NCI-H187 treated with DMSO at 0.1 percent for 48 hours (cell line): ENCODE measurements at regions not wholly inside any gene's neighbourhood (a gene's known extent, or its start where the extent isn't known, plus 50 kb on each side); places are given as distances from the start of the nearest gene placed in this dataset.
"Not testable (repeated sequence)": the region's sequence is repeated elsewhere in the genome, so short reads cannot be mapped to it uniquely, and the experiment has no call there.

Experiments
- DNase-seq: peaks from one replicate; lab custom pipeline; 2025; lab: John Stamatoyannopoulos, UW

DNA sequence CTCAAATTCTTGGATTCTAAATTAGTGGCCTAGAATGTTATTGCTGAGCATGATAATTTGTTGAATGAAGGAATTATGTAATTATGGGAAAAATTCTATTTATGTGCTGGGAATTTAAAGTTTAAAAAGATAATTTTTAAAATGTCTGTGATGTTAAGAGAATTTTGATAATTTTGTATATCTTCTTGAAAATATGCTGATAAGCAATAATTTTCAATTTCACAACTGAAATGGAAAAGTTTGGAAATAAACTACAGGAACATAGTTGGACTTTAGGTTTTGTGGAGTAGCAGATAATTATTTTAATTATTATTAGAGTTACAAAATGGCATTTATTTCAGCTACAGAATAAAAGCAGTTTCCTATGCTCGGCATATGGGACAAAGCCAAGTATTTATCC lies 268.5 kb upstream of the TPK1 start:
- DNase-seq = no peak

DNA sequence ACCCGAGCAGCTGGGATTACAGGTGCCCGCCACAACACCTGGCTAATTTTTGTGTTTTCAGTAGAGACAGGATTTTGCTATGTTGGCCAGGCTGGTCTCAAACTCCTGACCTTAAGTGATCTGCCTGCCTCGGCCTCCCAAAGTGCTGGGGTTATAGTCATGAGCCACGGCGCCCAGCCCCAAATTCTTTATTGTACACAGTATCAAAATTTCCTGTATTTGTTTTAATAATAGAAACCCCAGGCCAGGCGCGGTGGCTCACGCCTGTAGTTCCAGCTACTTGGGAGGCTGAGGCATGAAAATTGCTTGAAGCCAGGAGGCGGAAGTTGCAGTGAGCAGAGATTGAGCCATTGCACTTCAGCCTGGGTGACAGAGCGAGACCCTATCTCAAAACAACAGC lies 266.3 kb upstream of the TPK1 start:
- DNase-seq = not testable (repeated sequence)

DNA sequence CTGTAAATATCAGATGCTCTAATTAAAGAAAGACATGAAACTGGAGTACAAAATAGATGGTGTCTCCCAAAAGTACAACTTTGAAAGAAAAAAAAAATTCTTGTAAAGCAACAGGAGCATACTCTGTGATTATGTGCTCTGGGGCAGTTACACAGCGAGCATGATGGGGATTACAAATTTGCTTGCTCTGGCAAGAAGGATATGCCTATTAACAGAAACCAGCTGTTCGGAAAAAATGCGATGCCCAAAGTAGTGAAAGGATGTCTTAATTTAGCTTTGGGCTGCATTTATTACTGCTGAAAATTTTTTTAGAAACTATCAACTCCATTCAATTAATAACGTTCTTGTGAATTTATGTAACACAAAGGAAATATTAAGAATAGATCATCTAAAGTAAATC lies 256.9 kb upstream of the TPK1 start:
- DNase-seq = no peak

DNA sequence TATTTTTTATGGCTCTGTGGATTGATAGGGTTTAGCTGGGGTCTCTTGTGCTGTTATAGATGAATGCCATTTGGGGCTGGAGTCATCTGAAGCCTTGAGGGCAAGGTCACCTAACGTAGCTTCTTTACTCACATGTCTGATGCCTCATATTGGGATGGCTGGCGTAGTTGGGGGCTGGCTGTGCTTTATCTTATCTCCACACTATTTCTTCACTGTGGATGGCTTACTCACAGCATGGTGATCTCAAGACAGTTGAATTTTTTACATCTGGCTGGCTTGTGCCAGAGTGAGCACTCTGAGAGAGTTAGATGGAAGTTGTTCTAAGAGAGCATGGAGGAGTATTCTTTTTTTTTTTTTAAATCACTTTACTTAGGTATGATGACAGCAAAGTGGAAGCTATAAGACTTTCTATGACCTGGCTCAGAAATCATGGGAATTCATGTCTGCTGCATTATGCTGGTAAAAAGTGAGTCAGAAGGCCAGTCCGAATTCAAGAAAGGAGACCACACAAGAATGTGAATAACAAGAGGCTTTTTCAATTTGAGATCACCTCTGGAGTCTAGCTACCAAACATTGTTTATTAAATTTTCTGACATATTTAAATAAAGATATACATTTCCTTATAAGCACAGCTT lies 252.4 kb upstream of the TPK1 start:
- DNase-seq = no peak

DNA sequence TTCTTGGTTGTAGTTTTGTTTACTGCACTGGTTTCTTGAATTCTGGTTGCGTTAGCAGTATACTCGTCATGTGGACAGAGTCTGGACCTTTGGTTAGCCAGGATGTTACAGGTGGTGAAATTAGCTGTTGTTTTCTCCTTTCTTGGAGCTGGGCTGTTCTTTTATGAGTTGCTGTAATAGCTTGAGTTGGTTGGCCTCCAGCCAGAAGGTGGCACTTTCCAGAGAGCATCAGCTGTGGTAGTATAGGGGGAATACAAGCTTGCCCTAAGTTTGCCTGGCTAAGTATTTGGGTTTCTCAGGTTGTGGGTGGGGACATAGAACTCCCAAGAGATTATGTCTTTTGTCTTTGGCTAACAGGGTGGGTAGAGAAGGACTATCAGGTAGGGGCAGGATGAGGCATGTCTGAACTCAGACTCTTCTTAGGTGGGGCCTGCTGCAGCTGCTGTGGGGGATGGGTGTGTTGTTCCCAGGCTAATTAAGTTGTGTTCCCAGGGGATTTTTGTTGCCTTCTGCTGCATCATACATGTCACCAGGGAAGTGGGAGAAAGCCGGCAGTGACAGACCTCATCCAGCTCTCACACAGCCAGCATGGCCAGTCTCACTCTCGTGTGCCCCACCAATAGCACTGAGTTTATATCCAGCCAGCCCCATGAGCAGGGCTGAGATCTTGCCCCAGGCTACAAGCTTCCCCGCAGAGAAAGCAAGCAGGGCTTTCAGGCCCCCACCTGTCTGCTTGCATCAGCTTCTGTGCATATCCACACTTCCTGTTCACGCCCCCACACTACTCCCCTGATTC lies 246.7 kb upstream of the TPK1 start:
- peak; percentile 57 for DNase-seq

DNA sequence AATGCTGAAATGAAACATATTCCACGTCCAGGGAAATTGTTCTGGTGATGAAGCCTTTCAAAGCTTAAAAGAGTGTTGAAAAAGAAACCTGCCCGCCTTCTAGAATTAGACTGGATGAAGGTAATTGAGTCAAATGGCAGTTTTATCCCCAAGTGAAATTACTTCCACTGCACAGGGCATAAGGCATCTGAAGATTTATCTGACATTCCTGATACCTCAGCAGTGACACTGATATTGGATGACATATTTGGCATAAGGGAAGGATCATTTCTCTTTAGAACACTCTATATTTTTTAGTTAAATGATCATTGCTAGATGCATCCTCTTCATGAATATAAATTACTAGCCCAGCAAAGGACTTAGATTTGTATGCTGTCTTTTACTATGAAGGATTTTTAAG lies 229.6 kb upstream of the TPK1 start:
- DNase-seq = no peak

DNA sequence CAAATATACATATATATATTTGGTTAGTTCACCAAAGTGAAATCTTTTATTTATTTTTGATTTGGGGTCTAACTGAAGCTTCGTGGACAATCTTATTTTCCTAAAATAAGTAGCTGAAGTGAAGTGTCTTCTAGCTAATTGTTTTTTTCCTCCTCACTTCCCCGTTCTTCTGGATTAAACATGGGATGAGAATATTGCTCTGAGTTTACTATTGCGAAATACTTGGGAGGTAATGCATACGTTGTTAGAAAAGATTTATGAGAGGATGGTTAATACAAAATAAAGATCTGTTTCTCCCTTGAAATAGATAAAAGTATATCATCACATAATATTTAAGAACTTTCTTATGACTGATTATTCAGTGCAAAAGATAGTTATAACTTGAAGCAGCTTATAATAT lies 228.3 kb upstream of the TPK1 start:
- DNase-seq = no peak

DNA sequence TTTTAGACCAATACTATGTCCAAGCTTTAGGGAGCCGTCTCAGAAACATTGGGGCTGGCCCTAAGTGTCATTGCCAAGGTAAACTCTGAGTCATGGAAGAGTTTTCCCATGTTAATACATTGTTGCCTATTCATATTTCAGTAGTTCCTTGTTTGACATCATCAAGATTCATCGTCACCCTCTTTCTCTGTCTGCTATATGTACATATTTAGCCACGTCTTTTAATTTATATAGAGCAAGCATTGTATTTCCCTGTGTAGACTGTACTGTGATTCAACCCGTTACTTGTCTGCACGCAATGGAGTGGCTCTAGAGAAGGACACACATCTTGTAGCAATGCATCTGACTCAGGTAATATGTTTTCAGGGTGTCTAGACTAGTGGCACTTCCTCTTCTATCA lies 217.9 kb upstream of the TPK1 start:
- DNase-seq = no peak

DNA sequence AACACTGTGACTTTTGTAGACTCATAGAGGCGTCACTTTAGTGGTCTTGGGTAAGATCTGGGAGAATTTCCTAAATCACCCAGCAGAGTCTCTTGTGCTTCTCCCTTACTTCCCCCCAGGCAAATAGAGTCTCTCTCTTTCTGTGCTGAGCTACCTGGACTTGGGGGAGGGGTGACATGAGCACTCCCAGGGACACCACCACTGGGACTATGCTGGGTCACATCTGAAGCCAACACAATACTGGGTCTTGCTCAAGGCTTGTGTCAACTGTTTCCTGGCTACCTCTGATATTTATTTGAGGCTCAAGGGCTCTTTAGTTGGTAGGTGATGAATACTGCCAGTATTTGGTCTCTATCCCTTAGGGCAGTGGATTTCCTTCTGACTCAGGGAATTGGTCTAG lies 214.6 kb upstream of the TPK1 start:
- no peak for DNase-seq

DNA sequence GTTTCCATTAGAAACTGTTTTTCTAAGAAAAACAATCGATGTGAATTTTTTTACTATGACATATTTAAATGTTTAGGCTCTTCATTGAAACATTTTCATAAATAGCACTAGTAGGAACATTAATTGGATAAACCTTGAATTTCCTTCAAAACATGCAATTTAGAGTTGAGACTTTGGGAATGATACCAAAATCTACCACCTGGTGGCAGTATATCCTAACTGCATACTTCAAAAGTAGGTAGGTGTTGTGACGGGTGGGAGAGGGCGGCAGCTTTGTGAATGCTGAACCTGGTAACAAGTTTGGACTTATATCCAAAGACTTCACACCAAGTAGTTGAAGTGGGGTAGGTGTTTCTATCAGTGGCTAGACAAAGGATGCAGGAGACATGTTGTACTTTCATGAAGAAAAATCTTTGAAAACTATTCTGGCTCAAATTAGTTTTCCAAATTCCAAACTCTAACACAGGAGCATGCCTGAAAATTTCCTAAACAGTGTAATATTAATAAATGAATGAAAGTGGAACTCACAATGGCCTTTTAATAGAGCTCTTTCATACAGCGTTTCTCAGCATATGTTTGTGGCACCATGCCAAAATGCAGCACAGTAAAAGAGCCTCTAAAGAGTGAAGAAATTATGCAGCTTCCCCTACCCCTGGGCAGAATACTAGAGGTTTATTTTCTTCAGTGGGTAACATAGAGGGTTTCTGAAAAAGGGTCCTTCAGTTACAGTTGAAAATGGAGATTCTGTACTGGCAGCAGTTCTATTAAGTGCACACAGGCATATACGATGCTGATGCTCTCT lies 201.0 kb upstream of the TPK1 start:
- DNase-seq = no peak

DNA sequence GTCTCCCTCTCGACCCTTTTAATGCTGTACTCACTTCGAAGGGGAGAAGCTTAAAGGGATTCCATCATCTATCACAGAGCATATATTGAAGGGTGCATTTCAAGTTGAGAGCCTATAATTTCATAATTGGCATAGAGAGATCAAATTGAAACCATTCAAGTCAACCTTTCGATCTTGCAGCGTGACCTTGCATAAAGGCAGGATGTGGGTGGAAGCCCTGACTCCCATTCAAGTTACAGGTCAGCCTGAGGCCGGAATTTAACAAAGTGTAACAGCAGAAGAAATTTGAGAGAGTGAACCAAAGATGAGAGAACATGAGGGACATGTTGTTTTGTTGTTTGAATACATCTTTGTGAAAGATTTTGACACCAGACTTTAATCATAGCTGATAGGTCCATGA lies 195.3 kb upstream of the TPK1 start:
- DNase-seq = no peak

DNA sequence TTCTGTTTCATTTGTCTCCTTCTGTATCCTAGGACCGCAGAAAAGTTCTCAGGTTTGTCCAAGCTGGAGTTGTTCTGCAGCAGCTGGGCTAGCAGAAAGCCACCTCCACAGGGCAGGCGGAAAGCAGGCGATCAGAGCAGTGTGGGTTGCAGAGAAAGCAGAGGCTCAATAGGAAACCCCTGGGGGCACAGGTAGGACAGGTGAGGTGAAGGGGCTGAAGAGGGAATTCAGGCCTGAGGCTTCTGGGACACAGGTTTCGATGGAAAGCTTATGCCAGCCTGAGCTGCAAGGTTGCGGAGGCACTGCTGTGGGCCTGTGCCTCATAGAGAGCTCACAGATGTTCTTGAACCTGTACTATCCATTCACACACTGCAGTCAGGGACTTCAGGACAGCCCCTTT lies 194.9 kb upstream of the TPK1 start:
- DNase-seq = no peak

DNA sequence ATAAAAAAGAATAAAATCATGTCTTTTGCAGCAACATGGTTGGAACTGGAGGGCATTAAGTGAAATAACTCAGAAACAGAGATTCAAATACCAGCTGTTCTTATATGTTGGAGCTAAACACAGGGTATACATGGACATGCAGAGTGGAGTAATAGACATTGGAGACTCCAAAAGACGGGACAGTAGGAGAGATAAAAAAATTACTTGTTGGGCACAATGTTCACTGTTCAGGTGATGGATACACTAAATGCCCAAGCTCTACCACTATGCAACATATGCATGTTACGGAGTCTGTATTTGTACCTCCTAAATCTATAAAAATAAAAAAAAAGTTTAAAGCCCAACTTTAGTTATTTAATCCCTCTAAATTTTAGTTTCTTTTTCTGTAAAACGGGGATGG lies 184.6 kb upstream of the TPK1 start:
- no peak for DNase-seq

DNA sequence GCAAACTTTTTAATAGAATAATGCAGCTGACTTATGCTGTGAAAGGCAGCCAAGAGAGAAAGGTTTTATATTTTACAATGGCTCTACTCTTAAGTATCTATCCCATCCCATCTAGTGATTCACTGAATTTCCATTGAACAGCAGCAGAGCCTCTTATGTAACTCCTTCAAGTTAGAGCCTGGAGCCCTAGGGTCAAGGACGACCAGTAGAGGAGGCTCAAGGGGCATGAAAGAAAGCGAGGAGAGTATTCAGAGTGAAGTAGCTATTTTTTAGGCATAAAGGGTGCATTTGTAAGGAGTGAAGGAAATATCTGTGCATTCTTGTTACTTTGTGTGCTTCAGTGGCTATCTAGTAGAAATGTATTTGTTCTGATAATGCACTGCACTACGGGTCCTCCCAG lies 180.2 kb upstream of the TPK1 start:
- no peak for DNase-seq

DNA sequence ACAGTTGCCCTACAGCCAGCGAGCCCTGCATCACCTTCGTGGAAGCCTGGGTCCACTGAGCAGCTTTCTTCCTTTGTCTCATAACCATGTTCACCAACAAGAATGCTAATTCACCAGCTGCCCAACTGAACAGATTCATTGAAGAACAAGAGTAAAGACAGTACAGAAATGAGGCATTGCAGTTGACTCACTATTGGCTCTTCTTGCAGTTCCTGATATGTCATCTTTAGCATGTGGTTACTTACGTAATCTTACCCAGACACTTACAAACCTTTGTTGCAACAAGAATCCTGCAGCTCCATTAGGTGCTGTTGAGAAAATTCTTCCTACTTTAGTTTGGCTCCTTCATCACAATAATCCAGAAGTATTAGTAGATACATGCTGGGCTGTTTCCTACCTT lies 174.0 kb upstream of the TPK1 start:
- no peak for DNase-seq

DNA sequence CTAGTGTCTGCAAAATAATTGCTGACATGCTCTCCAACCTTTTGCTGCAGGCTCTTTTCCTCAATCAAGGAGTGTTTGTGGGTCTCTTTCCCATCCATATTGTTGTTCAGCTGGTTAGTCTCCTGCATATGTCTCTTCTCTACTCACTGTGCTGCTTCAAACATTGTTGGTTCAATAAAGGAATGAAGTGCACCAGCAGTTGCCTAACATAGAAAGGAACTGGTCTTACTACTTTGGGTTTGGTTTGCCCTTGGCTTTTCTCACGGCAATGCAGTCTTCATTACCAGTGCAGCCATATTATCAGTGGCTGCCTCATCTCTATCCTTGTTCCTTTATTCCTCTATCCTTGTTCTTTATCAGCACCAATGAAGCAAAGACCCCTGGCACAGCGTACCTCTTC lies 169.7 kb upstream of the TPK1 start:
- no peak for DNase-seq

DNA sequence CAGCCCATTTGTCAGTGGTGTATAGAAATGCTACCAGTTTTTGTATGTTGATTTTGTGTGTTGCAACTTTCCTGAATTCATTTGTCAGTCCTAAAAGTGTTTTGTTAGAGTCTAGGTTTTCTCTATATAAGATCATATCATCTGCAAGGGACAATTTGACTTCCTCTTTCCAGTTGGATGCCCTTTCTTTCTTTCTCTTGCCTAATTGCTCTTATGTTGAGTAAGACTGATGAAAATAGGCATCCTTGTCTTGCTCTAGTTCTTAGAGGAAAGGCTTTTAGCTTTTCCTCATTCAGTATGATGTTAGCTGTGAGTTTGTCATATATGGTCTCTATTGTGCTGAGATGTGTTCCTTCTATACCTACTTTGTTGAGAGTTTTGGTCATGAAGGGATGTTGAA lies 161.7 kb upstream of the TPK1 start:
- DNase-seq = no peak

DNA sequence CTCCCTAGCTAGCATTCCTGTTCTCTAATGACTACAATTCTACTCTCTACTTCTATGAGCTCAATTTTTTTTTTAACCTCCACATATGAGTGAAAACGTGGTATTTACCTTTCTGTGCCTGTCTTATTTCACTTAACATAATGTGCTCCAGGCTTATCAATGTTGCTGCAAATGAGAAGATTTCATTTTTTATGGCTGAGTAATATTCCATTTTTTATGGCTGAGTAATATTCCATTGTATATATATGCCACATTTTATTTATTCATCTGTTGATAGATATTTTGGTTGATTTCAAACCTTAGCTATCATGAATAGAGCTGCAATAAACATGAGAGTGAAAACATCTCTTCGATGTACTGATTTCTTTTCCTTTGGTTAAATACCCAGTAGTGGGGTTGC lies 159.6 kb upstream of the TPK1 start:
- no peak for DNase-seq

DNA sequence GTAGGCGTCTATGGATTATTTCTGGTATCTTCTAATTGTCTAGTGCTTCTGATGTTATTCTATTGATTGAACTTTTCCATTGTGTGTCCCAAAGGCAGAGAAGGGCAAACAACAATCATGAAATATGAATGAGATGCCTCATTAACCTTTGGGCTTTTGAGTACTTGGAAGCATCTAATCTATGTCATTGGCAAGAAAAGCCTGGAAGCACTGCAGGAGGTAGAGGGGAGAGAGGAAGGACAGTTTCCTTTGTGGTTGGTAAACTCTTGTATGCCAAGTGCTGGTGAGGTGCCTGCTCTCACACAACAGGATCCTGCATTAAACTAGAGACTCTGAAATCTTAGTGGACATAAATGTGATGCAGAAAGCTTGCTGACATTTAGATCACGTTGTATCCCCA lies 155.2 kb upstream of the TPK1 start:
- DNase-seq = no peak

DNA sequence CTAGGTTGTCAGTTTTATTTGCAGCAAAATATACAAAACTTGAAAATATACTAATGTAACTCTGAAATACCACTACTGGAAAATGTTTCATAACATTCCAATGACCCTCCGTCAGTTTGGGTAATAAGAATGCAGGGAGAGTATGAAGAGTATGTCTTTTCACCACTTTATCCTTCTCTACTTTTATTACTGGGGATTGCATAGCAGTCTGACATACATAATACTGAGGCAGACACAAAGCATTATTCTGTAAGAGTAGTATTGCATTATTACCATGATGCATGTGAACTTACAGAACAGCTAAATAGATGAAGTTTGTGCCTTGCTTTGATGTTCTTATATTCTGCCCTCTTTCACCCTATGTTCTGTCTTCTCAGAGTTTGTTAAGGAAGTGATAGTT lies 151.8 kb upstream of the TPK1 start:
- no peak for DNase-seq

DNA sequence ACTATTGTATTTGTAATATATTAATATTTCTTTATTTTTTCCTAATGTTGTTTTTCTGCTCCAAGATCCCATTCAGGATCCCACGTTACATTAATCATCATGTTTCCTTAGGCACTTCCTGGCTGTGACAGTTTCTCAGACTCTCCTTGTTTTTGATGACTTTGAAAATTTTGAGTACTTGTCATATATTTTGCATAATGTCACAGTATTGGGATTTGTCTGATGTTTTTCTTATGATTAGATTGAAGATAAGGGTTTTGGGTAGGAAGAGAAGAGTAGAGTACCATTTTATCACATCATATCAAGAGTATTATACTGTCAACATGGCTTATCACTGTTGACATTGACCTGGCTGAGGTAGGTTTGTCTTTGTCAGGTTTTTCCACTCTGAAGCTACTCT lies 146.3 kb upstream of the TPK1 start:
- no peak for DNase-seq

DNA sequence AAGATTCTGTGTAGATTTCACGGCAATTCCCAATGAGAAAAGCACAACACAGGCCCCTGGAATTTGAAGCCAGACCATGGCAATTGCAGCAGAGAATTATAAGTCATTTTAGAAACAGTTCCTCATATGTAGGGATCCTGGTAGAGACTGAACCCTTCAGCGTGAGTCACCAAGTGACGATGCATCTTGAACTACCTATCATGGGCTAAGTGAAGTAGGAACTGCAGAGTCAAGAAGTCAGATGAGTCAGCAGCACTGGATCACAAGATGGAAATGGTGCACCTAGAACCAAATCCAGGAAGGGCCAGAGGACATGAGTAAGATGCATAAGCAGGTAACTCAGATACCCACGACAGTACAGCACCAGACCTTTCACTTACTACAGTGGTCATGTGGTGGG lies 140.0 kb upstream of the TPK1 start:
- no peak for DNase-seq

DNA sequence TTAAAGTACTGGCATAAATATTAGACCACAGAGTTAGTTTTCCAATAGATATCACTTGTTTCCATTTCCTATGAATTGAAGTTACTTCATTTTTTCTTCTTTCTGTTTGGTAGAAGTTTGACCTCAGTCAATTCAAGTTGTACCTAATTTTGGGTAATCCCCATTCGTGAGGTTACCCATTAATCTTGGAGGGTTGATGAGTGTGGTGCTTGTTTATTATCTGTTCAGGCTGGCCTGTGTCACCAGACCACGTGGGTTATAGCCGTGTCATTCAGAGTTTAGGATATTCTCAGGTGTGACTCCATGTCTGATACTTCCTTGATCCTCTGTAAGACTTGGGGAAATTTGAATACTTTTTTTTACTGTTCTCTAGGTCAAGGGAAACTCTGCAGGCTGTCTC lies 133.9 kb upstream of the TPK1 start:
- DNase-seq = no peak
